Mesenchymal stem cell (in vitro differentiated cells and primary cell): ENCODE measurements at regions not wholly inside any gene's neighbourhood (a gene's known extent, or its start where the extent isn't known, plus 50 kb on each side); places are given as distances from the start of the nearest gene placed in this dataset.

Source experiments
- DNase-seq: peaks from one replicate; pipeline ENCODE4 v3.0.0-alpha.2; 2013
- H2AFZ ChIP-seq: one replicate; pipeline ENCODE4 v1.6.1; 2013; ENCODE audit warnings: low read depth, mild to moderate bottlenecking, control low read depth, inconsistent platforms, low read length, moderate library complexity
- H2AK5ac ChIP-seq: 2 replicates; pipeline ENCODE4 v1.6.1; 2013; ENCODE audit warnings: low read length, moderate library complexity, mild to moderate bottlenecking, inconsistent platforms; ENCODE audit not compliant: severe bottlenecking
- H2BK120ac ChIP-seq: one replicate; pipeline ENCODE4 v1.6.1; 2013; ENCODE audit warnings: low read depth, mild to moderate bottlenecking, inconsistent platforms, low read length, moderate library complexity
- H2BK12ac ChIP-seq, 2 experiments: one replicate each; pipeline ENCODE4 v1.6.1; 2013; ENCODE audit warnings: inconsistent platforms in 2 of 2, low read length in 2 of 2, mild to moderate bottlenecking in 2 of 2, moderate library complexity in 2 of 2, control low read depth in 1 of 2
- H2BK15ac ChIP-seq: one replicate; pipeline ENCODE4 v1.6.1; 2013; ENCODE audit warnings: mild to moderate bottlenecking, low read depth, inconsistent platforms; ENCODE audit not compliant: poor library complexity, severe bottlenecking
- H2BK5ac ChIP-seq: 2 replicates; pipeline ENCODE4 v1.6.1; 2013; ENCODE audit warnings: low read depth, mild to moderate bottlenecking, low read length, control low read depth, inconsistent platforms; ENCODE audit not compliant: poor library complexity, severe bottlenecking
- H3K14ac ChIP-seq, 2 experiments: one replicate each; pipeline ENCODE4 v1.6.1; 2013; ENCODE audit warnings: inconsistent platforms in 2 of 2, low read length in 2 of 2, control low read depth in 1 of 2, mild to moderate bottlenecking in 1 of 2, moderate library complexity in 1 of 2
- H3K18ac ChIP-seq, 2 experiments: one replicate each; pipeline ENCODE4 v1.6.1; 2013; ENCODE audit warnings: inconsistent platforms in 2 of 2, low read length in 2 of 2, control low read depth in 1 of 2, low read depth in 1 of 2, mild to moderate bottlenecking in 1 of 2
- H3K23ac ChIP-seq, 2 experiments: one replicate each; pipeline ENCODE4 v1.6.1; 2013; ENCODE audit warnings: inconsistent platforms in 2 of 2, low read length in 2 of 2, mild to moderate bottlenecking in 2 of 2, moderate library complexity in 2 of 2, control low read depth in 1 of 2
- H3K27ac ChIP-seq: 2 replicates; pipeline ENCODE4 v1.5.1; 2013; ENCODE audit warnings: mild to moderate bottlenecking, moderate library complexity, low read length, control low read depth, inconsistent platforms; ENCODE audit not compliant: poor library complexity, severe bottlenecking
- H3K27me3 ChIP-seq, 2 experiments: 2 replicates each; pipeline versions ENCODE4 v1.6.1 to v1.7.0; 2013; ENCODE audit warnings: low read length in 2 of 2, mild to moderate bottlenecking in 2 of 2, moderate library complexity in 2 of 2, control low read depth in 1 of 2, inconsistent platforms in 1 of 2; ENCODE audit not compliant: control insufficient read depth in 1 of 2, insufficient read depth in 1 of 2
- H3K36me3 ChIP-seq, 2 experiments: 2 replicates each; pipeline versions ENCODE4 v1.6.1 to v1.7.0; 2013; ENCODE audit warnings: low read length in 2 of 2, control low read depth in 1 of 2, inconsistent platforms in 1 of 2, low read depth in 1 of 2, mild to moderate bottlenecking in 1 of 2; ENCODE audit not compliant: insufficient read depth in 2 of 2, control insufficient read depth in 1 of 2
- H3K4ac ChIP-seq, 2 experiments: one replicate each; pipeline ENCODE4 v1.6.1; 2013; ENCODE audit warnings: inconsistent platforms in 2 of 2, low read length in 2 of 2, mild to moderate bottlenecking in 2 of 2, moderate library complexity in 2 of 2, control low read depth in 1 of 2, low read depth in 1 of 2
- H3K4me1 ChIP-seq: 2 replicates; pipeline ENCODE4 v1.6.1; 2013; ENCODE audit warnings: low read depth, low read length, control low read depth; ENCODE audit not compliant: control insufficient read depth, insufficient read depth
- H3K4me2 ChIP-seq: 2 replicates; pipeline ENCODE4 v1.6.1; 2013; ENCODE audit warnings: low read length, mild to moderate bottlenecking, inconsistent platforms; ENCODE audit not compliant: poor library complexity, severe bottlenecking
- H3K4me3 ChIP-seq, 2 experiments: 2 replicates each; pipeline versions ENCODE4 v1.5.1 to v1.7.0; 2013; ENCODE audit warnings: low read length in 2 of 2, mild to moderate bottlenecking in 2 of 2, control low read depth in 1 of 2, low read depth in 1 of 2; ENCODE audit not compliant: insufficient read depth in 1 of 2
- H3K79me1 ChIP-seq: replicated peaks from 2 replicates; pipeline ENCODE4 v1.6.1; 2013; ENCODE audit warnings: mild to moderate bottlenecking, control low read depth, low read length, inconsistent platforms; ENCODE audit not compliant: poor library complexity, severe bottlenecking
- H3K9ac ChIP-seq: 2 replicates; pipeline ENCODE4 v1.7.0; 2013; ENCODE audit warnings: mild to moderate bottlenecking, low read length, moderate library complexity
- H3K9me3 ChIP-seq: 2 replicates; pipeline ENCODE4 v1.7.0; 2013; ENCODE audit warnings: mild to moderate bottlenecking, low read length; ENCODE audit not compliant: control insufficient read depth
- H4K8ac ChIP-seq: one replicate; pipeline ENCODE4 v1.6.1; 2013; ENCODE audit warnings: inconsistent platforms, mild to moderate bottlenecking, low read length, moderate library complexity
- H4K91ac ChIP-seq: one replicate; pipeline ENCODE4 v1.6.1; 2013; ENCODE audit warnings: mild to moderate bottlenecking, low read length, inconsistent platforms
- WGBS: methylation state at CpG from one replicate; pipeline ENCODE4 v1.1.7; 2013; ENCODE audit warnings: mixed read lengths; 5-methylcytosine and 5-hydroxymethylcytosine counted together

GRCh38 chr4:165766018-165766417, 107.0 kb upstream of the TLL1 start:
- H2BK5ac ChIP-seq: no peak overlapping the region
- H2AK5ac ChIP-seq: peak overlapping the region; percentile 80
- peaks cover 4% of the 10 kb centered on the region for H3K4me1 ChIP-seq
- no peak overlapping the region for H3K4me3 ChIP-seq
- no peak overlapping the region for H2BK120ac ChIP-seq
- no peaks in the 10 kb centered on the region for H3K9me3 ChIP-seq
- no peak overlapping the region for H2BK12ac ChIP-seq
- H3K27ac ChIP-seq: no peak overlapping the region
- no peak overlapping the region for H2BK15ac ChIP-seq
- no peaks in the 10 kb centered on the region for H3K27me3 ChIP-seq
- H3K18ac ChIP-seq: no peak overlapping the region
- H3K4ac ChIP-seq: no peak overlapping the region
- no peak overlapping the region for H4K8ac ChIP-seq
- no peak overlapping the region for H4K91ac ChIP-seq
- H3K23ac ChIP-seq: no peak overlapping the region
- DNase-seq: no peak
- WGBS: 77% methylated on average over 4 of the region's 6 CpGs
- H3K4me2 ChIP-seq: no peak overlapping the region
- no peak overlapping the region for H3K14ac ChIP-seq
- no peak overlapping the region for H3K9ac ChIP-seq
- no peak overlapping the region for H2AFZ ChIP-seq
- H3K36me3 ChIP-seq: no peaks in the 10 kb centered on the region
- no peaks in the 10 kb centered on the region for H3K79me1 ChIP-seq

GRCh38 chr4:165766976-165767375, 106.1 kb upstream of the TLL1 start:
- no peak overlapping the region for H4K8ac ChIP-seq
- H3K36me3 ChIP-seq: no peaks in the 10 kb centered on the region
- H2BK120ac ChIP-seq: no peak overlapping the region
- H3K27ac ChIP-seq: no peak overlapping the region
- H3K79me1 ChIP-seq: no peaks in the 10 kb centered on the region
- DNase-seq: no peak
- no peak overlapping the region for H2BK12ac ChIP-seq
- H3K4ac ChIP-seq: no peak overlapping the region
- no peak overlapping the region for H3K4me3 ChIP-seq
- no peak overlapping the region for H3K23ac ChIP-seq
- H2BK5ac ChIP-seq: no peak overlapping the region
- WGBS: 28% methylated on average over 2 of the region's 2 CpGs
- peaks cover 2% of the 10 kb centered on the region for H3K4me1 ChIP-seq
- no peak overlapping the region for H2BK15ac ChIP-seq
- no peak overlapping the region for H4K91ac ChIP-seq
- H2AK5ac ChIP-seq: no peak overlapping the region
- no peak overlapping the region for H3K4me2 ChIP-seq
- H3K27me3 ChIP-seq: no peaks in the 10 kb centered on the region
- H2AFZ ChIP-seq: no peak overlapping the region
- H3K18ac ChIP-seq: no peak overlapping the region
- H3K9me3 ChIP-seq: no peaks in the 10 kb centered on the region
- no peak overlapping the region for H3K9ac ChIP-seq
- H3K14ac ChIP-seq: no peak overlapping the region

- H4K91ac ChIP-seq: no peak overlapping the region
- H2AK5ac ChIP-seq: no peak overlapping the region
- H3K4me3 ChIP-seq: no peak overlapping the region
- H3K18ac ChIP-seq: no peak overlapping the region
- no CpG with 5 or more reads among the region's 1 CpG for WGBS
- H3K4ac ChIP-seq: no peak overlapping the region
- H3K9me3 ChIP-seq: no peaks in the 10 kb centered on the region
- H3K23ac ChIP-seq: no peak overlapping the region
- no peak overlapping the region for H3K14ac ChIP-seq
- no peak overlapping the region for H2BK15ac ChIP-seq
- no peaks in the 10 kb centered on the region for H3K79me1 ChIP-seq
- H3K27me3 ChIP-seq: no peaks in the 10 kb centered on the region
- H2AFZ ChIP-seq: no peak overlapping the region
- no peaks in the 10 kb centered on the region for H3K36me3 ChIP-seq
- H2BK120ac ChIP-seq: no peak overlapping the region
- peaks cover 2% of the 10 kb centered on the region for H3K4me1 ChIP-seq
- no peak overlapping the region for H4K8ac ChIP-seq
- H2BK12ac ChIP-seq: no peak overlapping the region
- no peak overlapping the region for H3K9ac ChIP-seq
- no peak overlapping the region for H3K27ac ChIP-seq
- no peak overlapping the region for H2BK5ac ChIP-seq
- DNase-seq: no peak
- no peak overlapping the region for H3K4me2 ChIP-seq
These were observed 105.4 kb upstream of the TLL1 start for GRCh38 chr4:165767671-165768070.

DNA sequence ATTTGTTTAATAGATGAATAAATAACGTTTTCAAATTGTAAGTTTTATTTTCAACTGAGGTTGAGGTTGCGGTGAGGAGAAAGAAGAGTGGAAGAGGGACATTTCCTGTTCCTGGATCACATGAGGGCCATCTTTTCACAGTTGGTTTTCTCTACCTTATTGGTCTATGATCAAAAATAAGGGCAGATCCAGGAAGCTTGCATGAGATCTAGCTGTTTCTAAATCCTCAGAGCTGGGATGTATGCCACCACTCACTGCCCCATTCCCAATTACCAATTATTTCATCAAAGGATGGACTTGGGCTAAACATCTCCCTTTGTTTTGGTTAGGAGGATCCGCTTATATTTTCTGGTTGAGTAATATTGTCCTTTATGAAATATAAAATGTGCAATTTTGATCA, 104.8 kb upstream of the TLL1 start:
- no peak for DNase-seq
- Histone ChIP-seq H3K23ac (no peak overlapping the region), H3K9ac (no peak overlapping the region), H3K9me3 (no peaks in the 10 kb centered on the region), H2BK120ac (no peak overlapping the region), H2BK5ac (no peak overlapping the region), H3K18ac (no peak overlapping the region), H3K4ac (no peak overlapping the region), H2AK5ac (peak overlapping the region; percentile 56), H3K4me1 (peaks cover under 1% of the 10 kb centered on the region), H4K91ac (no peak overlapping the region), H3K4me2 (no peak overlapping the region), H3K27ac (no peak overlapping the region), H2BK12ac (no peak overlapping the region), H4K8ac (no peak overlapping the region), H3K36me3 (no peaks in the 10 kb centered on the region), H3K14ac (no peak overlapping the region), H3K79me1 (no peaks in the 10 kb centered on the region), H3K4me3 (no peak overlapping the region), H2BK15ac (no peak overlapping the region), H3K27me3 (no peaks in the 10 kb centered on the region), H2AFZ (no peak overlapping the region)
- 86% methylated on average over 2 of the region's 3 CpGs for WGBS
